Superior temporal gyrus (tissue), 1 donor: ENCODE measurements at regions not wholly inside any gene's neighbourhood (a gene's known extent, or its start where the extent isn't known, plus 50 kb on each side); places are given as distances from the start of the nearest gene placed in this dataset.
"Not testable (repeated sequence)": the region's sequence is repeated elsewhere in the genome, so short reads cannot be mapped to it uniquely, and the experiment has no call there.

Experiments used
- DNase-seq: peaks from one replicate; pipeline ENCODE4 v3.0.0-alpha.2; 2016; ENCODE audit errors: extremely low spot score

DNA sequence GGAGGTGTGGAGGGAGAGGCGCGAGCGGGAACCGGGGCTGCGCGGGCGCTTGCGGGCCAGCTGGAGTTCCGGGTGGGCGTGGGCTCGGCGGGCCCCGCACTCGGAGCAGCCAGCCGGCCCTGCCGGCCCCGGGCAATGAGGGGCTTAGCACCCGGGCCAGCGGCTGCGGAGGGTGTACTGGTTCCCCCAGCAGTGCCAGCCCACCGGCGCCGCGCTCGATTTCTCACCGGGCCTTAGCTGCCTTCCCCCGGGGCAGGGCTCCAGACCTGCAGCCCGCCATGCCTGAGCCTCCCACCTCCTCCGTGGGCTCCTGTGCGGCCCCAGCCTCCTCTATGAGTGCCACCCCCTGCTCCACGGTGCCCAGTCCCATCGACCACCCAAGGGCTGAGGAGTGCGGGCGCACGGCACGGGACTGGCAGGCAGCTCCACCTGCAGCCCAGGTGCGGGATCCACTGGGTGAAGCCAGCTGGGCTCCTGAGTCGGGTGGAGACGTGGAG lies 141.4 kb downstream of the SPRY1 start:
- not testable (repeated sequence) for DNase-seq

DNA sequence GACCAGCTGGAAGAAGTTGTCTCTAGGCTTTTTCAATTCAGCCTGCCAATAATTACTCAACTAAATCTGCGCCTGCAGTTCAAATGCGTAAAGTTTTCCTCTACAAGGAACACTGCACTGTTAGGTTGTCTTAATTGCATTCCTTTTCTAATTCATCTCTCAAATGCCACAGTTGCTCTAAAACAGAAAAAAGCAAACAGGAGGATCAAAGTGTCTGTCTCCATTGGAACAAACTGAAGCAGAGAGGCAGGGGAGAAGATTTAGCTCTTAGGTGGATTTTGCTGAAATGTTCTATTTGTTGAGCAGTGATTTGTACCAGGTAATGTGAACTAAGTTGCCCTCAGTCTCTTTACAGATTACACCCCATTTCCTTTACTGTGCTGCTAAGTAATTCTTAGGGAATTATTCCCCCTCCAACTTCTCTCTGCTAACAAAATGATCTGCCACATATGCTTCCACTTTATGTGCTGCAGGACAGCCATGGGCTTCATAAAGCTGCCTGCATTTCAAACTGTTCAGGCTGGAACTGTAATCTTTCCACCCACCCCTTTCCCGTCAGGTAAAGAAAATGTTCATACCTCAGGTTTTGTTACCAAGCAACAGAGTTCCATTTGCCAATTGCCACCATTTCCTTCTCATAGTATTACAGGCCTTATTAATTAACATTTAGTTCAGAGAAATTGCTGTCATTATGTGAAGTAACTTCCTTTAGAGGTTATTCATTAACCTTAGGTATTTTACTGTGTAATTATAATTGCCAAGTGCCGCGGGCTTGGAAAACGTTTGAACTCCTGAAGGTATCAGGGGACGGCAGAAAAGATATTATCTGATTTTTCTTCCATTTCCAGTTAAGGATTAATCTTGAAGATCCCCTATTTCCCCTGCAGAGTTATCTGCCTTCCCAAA lies 149.3 kb downstream of the SPRY1 start:
- DNase-seq: no peak

DNA sequence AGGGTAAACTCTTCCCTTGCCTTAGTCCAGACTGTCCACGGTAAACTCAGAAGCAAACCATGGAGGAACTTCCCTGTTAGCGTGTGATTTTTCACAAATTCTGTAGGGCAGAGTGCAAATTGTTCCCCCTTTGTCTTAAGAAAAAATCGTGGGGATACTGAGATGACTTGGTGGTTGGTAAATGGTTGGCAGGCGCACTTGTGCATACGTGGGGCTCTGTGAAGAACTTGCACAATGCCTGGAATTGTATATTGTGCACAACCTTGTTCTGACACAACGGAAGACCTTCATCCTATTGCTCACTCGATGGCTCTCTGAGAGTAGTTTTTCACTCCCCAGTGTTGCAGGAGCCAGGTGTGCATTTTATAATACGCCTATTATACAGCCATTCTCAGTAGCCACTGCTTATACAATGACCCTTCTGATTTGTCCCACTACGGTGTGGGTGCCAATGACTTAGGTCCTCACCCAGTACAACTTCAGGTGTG lies 150.0 kb downstream of the SPRY1 start:
- no peak for DNase-seq

DNA sequence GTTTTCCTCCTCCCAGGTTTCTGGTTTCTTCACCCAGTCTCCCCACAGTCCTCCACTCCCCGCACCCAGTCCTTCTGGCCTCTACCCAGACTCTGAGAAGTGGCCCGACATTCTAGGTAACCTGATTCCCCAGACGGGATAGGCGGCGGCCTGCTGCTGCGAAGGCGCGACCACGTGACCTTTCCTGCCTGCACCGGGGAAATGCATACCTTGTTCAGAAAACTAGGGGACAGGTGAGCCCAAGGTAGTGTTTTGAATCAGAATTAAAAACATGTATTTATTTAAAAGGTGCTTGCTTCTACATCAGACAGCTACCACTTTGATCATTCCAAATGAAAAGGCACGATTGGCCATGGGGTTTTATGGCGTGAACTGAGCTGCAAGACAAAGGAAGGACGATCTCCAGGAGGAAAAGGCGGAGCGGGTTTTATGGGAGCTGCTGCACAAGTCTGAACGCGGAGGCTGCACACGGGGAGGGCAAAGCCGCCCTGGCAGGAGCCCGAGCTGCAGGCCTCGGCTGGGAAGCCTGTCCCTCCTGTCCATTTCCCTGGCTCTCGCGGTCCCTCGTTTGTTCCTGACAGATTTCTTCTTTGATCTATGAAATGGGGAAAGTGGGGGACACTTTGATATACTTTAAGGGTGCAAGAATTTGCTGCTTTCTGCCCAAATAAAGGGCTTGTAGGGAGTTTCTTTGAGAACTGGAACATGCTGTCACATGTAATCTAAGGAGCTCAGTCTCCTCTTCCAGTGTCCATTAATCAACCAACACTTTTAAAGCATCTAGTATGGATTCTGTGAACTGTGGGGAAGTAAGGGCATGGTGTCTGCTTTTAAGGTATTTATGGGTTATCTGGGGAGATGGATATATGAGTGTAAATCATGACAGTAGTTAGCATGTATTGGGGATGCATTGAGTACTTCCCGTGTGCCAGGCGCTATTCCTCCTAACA lies 150.9 kb downstream of the SPRY1 start:
- no peak for DNase-seq

DNA sequence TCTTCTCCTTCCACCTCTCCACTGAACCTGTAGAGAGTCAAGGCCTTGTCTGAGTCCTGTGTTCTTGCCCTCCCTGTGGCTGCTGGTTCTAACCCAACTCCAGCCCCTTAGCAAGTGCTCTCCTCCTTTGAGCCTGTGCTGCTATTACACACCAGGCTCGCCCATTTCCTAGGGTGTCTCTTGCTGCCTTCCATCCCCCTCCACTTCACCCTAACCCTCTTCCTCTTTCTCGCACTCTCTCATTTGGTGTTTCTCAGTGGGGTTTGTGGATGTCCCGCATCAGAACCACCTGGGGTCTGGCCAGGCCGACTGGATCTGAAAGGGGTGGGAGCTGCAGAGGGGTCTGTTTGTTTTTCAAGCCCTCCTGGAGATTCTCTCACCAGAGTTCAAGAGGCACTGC lies 156.7 kb downstream of the SPRY1 start:
- no peak for DNase-seq

DNA sequence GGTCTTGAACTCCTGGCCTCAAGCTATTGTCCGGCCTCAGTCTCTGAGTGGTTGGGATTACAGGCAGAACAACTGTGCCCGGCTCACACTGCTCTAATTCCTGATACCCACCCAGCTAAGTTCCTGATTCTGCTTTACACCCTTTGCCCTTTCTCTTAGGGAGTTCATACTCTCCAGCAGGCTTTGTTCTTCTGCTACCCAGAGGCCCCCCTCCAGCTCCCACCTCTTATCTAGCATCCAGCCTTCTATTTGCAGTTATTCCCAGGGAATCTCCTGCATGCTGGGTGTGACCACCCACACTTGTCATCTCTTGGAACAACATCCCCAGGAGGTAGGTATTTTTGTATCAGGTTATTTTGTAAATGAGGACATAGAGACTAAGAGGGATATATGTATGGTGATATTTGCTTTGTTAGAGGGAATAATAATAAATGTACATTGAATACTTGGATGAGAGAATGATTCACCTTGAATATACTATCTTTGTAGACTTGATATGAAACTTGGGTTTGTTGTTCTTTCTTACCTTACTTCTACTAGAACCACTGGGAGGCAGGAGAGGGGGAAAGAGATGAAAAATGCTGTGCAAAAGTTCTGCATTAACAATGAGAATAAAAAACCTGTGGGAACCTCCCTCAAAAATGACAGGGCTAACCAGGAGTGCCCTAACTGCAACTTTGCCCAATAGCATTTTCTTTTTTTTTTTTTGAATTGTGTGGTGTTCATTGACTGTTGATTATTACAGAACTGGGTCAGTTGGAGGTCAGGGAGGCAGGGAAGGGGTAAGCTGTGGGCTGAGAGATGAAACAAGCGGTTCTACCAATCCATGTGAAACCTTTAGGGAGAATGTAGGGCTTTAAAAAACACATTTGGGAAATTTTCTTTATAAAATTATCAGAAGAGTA lies 157.4 kb downstream of the SPRY1 start:
- DNase-seq: no peak

DNA sequence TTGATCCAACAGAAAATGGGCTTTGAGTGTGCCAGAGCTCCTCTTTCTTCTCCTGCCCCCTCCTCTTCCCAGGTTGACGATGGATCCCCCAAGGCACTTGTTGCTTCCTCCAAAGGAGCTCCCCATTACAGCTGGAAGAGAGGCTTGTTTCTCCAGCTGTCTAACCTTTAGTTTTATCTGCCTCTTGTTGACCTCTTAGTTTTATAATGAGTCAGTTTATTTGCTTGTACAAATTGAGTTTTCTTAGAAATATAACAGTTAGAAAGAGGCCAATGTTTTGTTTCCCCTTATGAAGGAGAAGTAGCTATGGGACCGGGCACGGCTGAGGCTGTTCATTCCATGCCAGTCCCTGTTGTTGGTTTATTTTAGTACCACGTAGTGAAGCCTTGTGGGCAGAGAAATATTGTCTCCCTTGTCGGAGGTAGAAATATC lies 158.2 kb downstream of the SPRY1 start:
- DNase-seq: no peak

DNA sequence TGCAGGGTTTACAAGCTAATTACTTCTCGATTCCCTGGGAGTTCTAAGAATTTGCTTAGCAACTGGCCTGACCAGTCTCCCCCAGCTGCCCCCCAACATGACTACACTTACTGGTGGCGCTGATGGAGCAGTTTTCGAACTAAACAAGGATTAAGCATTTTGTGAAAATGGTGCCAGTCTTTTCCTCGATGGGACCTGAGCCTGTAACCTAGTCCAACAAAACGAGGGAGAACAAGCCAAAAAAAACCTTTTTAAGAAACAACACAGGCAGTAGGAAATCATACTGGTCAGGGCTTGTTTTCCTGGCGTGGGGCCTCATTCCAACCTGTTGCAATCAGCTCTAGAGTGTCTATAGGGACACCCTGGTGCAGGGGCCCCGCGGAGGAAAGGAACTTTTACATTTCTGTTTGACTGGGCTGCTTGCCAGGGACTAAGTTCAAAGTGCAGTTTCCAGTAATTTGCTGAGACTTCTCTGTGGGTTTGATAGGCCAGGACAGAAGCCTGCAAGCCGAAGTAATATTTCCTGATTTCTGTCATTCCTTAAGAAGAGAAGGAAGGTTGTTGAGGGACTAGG lies 158.7 kb downstream of the SPRY1 start:
- no peak for DNase-seq

DNA sequence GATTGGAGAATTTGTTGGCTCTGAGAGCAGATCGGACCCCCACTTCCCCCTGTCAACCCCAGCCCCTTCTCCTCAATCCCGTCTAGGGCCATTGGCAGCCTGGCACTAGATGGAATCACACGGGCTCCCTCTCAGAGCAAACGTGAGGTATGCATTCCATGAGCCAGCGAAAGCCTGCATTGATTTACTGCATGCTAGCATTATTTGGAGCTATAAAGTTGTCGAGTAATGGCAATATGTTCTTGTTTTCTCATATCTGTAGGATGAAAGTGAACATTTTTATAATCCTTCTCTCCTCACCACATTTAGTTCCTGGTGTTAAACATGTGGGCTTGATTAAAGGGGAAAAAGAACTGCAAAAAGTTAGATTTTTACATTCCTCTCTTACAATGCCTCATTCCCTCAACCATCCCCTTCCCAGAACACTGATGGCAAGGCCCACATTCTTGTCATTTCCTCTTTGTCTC lies 159.2 kb downstream of the SPRY1 start:
- DNase-seq: no peak

DNA sequence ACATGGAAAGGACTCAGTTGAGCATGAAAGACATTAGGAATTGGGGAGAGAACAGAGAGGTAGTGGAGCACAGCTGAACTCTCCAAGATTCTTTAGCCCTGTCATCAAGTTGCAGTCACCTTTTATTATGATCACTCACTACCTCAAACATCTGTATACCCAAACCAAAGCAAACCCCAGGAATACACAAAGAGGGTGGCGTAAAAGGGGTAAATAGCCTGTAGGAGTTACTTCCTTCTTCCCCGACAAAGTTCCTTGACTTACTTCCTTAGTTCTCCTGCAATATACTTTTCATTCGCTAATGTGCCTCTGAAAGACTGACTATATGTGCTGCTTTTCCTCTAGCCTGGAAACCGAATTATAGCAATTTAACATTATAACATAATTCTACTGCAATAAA lies 159.9 kb downstream of the SPRY1 start:
- DNase-seq: no peak

DNA sequence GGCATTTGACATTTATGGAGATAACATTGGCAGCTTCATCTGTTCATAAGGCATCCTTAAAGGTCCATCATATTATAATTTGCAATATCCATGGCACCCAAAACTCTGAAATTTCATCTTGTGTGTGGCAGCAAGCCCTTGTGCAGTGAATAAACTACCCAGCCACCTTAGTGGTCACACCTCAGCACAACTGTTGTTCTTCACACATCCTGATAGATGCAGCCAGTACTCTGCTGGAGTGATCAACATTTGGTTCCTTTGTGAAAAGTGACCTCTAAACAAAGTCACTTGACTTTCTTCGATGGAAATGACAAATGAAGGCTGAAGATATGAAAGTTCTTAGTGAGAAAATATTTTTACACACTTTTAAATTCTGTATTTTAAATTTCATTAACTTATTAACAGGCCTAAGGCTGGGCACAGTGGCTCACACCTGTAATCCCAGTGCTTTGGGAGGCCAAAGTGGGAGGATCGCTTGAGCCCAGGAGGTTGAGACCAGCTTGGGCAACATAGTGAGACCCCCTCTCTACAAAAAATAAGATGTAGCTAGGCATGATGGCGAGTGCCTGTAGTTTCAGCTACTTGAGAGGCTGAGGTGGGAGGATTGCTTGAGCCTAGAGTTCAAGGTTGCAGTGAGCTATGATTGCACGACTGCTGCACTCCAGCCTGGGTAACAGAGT lies 161.4 kb downstream of the SPRY1 start:
- DNase-seq: no peak

DNA sequence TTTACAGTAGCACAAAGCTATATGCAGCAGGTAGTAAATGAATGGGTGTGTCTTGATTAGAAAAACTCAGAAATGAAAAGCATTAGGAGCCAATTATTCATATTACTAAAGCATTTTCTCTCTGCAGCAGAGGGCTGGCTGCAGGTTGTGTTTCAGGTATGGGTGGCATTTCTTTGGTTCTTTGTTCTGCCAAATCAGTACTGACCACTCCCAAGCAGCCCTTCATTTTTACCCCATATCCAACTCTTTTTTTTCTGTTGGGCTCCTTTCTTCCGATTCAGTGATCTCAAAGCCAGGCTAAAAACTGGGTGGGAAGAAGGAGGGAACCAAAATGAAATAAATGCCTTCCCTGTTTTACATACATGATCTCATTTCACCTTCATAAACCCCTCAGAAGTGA lies 162.3 kb downstream of the SPRY1 start:
- no peak for DNase-seq

DNA sequence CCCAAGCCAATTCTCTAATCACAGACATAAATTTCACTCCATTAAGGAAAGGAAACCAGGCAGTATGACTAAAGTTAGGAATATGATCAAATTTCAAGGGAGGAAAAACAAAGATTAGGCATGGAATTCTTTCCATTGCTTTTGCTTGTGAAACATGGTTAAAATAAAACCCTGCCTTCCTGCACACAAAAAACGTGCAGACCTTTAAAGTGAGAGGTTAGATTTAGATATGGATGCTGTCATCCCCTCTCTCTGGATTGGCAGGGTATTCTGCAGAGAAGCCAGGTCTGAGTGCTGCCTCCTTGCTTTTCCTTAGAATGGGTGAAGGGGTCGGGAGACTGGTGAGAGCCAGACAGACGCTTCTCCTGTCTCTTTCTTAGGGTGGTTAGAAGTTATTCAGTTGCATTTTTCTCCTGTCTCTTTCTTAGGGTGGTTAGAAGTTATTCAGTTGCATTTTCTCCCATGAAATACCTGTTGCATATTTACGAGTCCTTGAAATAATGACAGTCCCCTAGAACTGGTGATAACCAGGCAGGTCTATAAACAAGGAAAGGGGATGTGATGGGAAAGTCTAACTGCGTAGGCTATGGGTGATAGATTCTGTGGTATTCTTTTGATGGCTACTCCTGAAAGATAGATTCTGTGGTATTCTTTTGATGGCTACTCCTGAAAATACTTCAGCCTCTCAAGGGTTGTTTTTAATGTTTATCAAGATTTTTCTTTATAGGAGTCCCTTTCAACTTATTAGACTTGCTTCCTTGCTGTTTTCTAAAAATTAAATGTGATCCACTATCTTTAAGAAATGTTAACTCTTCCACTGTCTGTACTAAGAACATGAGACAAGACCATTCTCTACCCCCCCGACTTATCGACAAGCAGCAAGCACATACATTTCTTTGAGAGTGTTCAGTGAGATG lies 163.6 kb downstream of the SPRY1 start:
- no peak for DNase-seq

DNA sequence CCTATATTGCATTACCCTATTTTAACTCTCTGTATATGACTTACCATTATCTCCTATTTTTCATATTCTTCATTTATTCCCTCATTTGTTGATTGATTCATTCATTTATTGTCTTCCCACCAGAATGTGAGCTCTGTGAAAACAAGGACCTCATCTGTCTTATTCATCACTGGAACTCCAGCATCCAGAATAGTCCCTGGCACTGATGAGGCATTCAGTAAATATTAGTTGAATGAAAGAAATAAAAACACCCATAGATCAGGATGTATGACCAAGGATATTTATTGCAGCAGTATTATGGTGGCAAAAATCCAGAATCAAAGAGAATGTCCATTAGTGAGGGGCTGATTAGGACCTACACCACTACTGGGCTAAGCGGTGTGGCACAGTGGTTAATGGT lies 164.9 kb downstream of the SPRY1 start:
- DNase-seq: no peak

DNA sequence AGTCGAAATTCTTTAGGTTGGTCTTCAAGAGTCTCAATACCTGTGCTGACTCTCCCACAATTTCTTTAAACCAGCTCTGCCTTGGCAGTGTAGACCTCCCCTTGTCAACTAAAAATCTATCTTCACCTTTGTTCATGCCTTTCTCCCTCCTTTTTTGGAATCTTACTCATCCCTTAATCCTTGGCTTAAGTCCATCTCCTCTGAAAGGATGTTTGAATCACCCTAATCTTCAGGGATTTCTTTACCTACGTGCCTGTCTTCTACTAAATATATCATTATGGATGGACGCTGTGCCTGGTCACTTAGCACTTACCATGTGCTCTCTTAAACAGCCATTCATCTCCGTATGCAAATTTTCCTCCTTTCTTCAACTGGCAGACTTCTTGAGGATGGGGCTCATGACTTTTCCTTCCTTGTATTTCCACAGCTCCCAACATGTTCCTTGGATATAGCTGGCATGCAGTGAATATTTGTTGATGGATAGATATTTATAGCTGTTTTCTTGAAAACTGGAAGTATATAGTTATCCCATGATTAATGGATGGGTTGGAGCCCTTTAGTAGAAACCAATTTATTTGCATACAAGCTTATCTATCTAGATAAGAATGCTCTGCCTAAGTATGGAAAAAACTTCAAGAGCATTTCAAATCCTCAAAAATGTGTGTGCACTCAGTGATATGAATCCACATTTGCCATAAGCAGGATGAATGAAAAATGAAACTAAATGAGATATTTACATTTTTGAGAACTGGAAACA lies 166.6 kb downstream of the SPRY1 start:
- DNase-seq: no peak

DNA sequence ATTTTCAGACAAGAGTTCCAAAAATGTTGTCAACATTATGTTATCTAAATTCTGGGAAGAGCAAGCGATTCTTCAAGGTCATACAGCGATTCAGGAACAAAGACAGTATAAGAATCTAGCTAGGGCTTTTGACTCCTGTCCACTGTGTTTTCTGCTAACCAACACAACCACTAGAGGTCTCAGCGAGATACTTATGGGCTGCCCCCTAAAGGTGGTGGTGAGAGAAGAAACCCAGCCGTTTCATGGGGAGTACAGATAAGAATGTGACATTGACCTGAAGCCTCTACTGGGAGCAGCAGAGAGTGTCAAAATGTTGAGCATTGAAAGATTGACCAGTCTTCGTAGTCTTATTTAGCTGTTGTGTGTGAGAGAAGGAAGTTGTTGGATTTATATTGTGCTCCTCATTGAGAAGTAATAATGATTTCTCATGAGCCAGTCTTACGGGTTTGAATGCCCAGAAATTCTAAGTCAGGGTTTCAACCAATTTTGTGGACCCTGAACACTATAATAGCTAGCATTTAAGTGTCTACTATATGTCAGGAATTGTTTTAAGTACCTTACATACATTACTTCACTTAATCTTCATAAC lies 168.3 kb downstream of the SPRY1 start:
- peak; percentile 42 for DNase-seq

DNA sequence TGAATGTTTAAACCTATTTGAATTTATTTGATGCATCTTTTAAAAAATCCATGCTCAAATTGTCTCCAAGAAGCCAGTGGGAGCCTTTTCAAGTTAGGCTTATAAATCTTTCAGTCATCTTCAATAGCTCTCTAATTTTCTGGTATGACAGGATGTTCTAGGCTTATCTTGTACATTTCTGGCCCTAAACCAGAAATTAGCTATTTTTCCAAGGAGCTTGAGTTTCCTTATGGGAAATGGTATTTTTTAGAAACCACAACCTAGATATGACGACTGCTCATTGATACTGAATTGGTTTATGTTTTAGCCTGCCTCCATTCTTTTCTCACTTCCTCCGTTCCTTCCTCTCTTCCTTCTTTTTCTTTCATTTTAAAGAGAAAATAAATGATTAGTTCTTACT lies 172.3 kb downstream of the SPRY1 start:
- DNase-seq: no peak

DNA sequence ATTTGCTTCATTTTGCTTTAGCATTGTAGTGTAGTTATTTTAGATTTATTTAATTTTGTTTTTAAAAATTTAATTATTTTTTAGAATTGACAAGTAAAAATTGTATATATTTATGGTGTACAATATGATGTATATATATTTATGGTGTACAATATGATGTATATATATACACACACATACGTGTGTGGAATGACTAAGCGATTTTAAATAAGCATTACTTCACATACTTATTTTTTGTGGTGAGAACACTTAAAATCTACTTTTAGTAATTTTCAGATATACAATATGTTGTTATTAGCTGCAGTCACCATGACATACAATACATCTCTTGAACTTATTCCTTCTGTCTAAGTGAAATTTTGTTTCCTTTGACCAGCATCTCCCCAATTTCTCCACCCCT lies 172.9 kb downstream of the SPRY1 start:
- no peak for DNase-seq
